PC-9 (cell line): ENCODE measurements at regions not wholly inside any gene's neighbourhood (a gene's known extent, or its start where the extent isn't known, plus 50 kb on each side); places are given as distances from the start of the nearest gene placed in this dataset.

Experiments used
- BruUV-seq: library from RNA; stranded (reverse); fragments of 400-500 nt; replicated peaks from 2 replicates; lab custom pipeline; 2021; lab: Mats Ljungman, UMichigan
- CTCF ChIA-PET: fragments of 300-600 bp; sonication (Branson Sonifier 250); formaldehyde crosslinking; loops from one replicate; lab custom pipeline; 2022; ENCODE audit warnings: antibody characterized with exemption; lab: Charles Lee
- POLR2A ChIA-PET: fragments of 300-600 bp; sonication (Branson Sonifier 250); formaldehyde crosslinking; loops from one replicate; lab custom pipeline; 2022; ENCODE audit warnings: antibody characterized with exemption; ENCODE audit not compliant: unreplicated experiment; lab: Charles Lee
- DNase-seq, 2 experiments: peaks; one replicate each; pipeline versions ENCODE4 v3.0.0 to v3.0.0-alpha.2; 2015 to 2022; ENCODE audit warnings: mixed read lengths in 1 of 2
- H2AFZ ChIP-seq: fragments of 200-600 bp; sonication (generic); 2 replicates; pipeline ENCODE4 v1.8.1; 2017; ENCODE audit warnings: antibody characterized with exemption
- H3F3A ChIP-seq: fragments of 200-600 bp; sonication (generic); 2 replicates; pipeline ENCODE4 v1.8.1; 2017; ENCODE audit warnings: antibody characterized with exemption, mild to moderate bottlenecking, low read depth; ENCODE audit not compliant: insufficient read depth
- H3K27ac ChIP-seq: fragments of 200-600 bp; sonication (generic); 2 replicates; pipeline ENCODE4 v1.6.1; 2016; ENCODE audit warnings: mixed run types
- H3K27me3 ChIP-seq: fragments of 200-600 bp; sonication (generic); 2 replicates; pipeline ENCODE4 v1.6.1; 2016; ENCODE audit warnings: low read depth, mixed run types; ENCODE audit not compliant: insufficient read depth
- H3K36me3 ChIP-seq: fragments of 200-600 bp; sonication (generic); 2 replicates; pipeline ENCODE4 v1.6.1; 2016; ENCODE audit warnings: low read depth, mixed run types
- H3K4me1 ChIP-seq: fragments of 200-600 bp; sonication (generic); replicated peaks from 2 replicates; pipeline ENCODE4 v1.6.1; 2016; ENCODE audit warnings: mixed run types; ENCODE audit not compliant: insufficient read depth
- H3K4me2 ChIP-seq: fragments of 200-600 bp; sonication (generic); 2 replicates; pipeline ENCODE4 v1.6.1; 2017; ENCODE audit warnings: mixed run types
- H3K4me3 ChIP-seq: fragments of 200-600 bp; sonication (generic); 2 replicates; pipeline ENCODE4 v1.6.1; 2016; ENCODE audit warnings: mixed run types
- H3K79me2 ChIP-seq: fragments of 200-600 bp; sonication (generic); 2 replicates; pipeline ENCODE4 v1.6.1; 2017; ENCODE audit warnings: low read depth, mixed run types
- H3K9me2 ChIP-seq: fragments of 200-600 bp; sonication (generic); 2 replicates; pipeline ENCODE4 v1.8.1; 2017; ENCODE audit warnings: mild to moderate bottlenecking; ENCODE audit not compliant: insufficient read depth
- H3K9me3 ChIP-seq: fragments of 200-600 bp; sonication (generic); 2 replicates; pipeline ENCODE4 v1.8.1; 2016; ENCODE audit warnings: low read depth; ENCODE audit not compliant: insufficient read depth
- H4K20me1 ChIP-seq: fragments of 200-600 bp; sonication (generic); 2 replicates; pipeline ENCODE4 v1.8.1; 2017; ENCODE audit not compliant: insufficient read depth
- EZH2 ChIP-seq: fragments of 200-600 bp; sonication (generic); IDR thresholded peaks from 2 replicates; pipeline ENCODE4 v1.8.0; 2017; ENCODE audit warnings: antibody characterized with exemption, low read depth
- intact Hi-C: fragments of 100-400 bp; cut with micrococcal nuclease; formaldehyde crosslinking; loops from one replicate; pipeline ENCODE4 v1.10.0; 2022; ENCODE audit not compliant: unreplicated experiment
- TF ChIP-seq, protein P1 (sequence below): fragments of 200-600 bp; sonication (generic); conservative IDR thresholded peaks from 2 replicates; pipeline ENCODE4 v1.6.1; 2017; ENCODE audit warnings: mixed run types, antibody characterized with exemption, mild to moderate bottlenecking, moderate library complexity

DNA sequence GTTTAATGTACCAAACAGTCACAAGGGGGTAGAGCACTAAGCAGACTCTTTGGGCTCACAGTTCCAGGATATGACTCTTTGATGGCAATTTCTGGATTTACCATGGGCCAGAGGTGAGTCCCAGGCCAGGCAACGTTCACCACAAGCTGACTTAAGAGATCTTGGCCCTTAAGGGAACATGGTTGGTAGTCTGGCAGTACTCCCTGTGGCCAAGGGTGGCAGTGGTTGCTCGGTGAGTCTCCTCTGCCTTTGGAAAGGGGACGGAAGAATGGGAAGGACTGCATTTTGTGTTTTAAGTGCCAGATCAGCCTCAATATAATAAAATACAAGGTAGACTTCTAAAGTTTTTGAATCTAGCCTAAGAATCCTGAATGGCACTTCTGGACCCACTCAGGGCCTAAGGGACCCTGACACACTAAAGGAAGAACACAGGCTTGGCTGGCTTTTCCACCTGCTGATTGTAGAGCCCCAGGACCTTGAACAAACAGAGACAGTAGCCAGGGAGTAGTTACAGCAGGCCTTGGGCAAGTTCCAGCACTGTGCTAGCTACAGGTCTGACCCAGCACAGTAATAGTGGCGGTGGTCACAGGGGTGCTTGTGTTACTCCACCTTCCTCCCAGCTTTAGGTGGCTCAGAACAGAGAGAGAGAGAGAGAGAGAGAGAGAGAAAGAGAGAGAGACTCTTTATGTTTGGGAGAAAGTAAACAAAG is 730.7 kb upstream of the ALCAM start:
- no peak overlapping the region for H3K27ac ChIP-seq
- no peaks in the 10 kb centered on the region for H3K4me1 ChIP-seq
- intact Hi-C loops, result no loop called here
- H3K79me2 ChIP-seq, result no peaks in the 10 kb centered on the region
- no peak overlapping the region for H2AFZ ChIP-seq
- no peaks in the 10 kb centered on the region for H3K9me2 ChIP-seq
- H3K27me3 ChIP-seq, result no peaks in the 10 kb centered on the region
- H4K20me1 ChIP-seq, result no peaks in the 10 kb centered on the region
- no peaks in the 10 kb centered on the region for H3K36me3 ChIP-seq
- ChIA-PET POLR2A (interaction anchor here (0.7 kb wide), 1 partner anchor 870 kb away, joined by 3 read pairs; no protein-coding TSS in a partner anchor), CTCF (no interaction called here)
- no peaks in the 10 kb centered on the region for H3F3A ChIP-seq
- DNase-seq, result no peak
- H3K9me3 ChIP-seq, result no peaks in the 10 kb centered on the region
- H3K4me3 ChIP-seq, result no peak overlapping the region
- TF ChIP-seq, protein P1, sequence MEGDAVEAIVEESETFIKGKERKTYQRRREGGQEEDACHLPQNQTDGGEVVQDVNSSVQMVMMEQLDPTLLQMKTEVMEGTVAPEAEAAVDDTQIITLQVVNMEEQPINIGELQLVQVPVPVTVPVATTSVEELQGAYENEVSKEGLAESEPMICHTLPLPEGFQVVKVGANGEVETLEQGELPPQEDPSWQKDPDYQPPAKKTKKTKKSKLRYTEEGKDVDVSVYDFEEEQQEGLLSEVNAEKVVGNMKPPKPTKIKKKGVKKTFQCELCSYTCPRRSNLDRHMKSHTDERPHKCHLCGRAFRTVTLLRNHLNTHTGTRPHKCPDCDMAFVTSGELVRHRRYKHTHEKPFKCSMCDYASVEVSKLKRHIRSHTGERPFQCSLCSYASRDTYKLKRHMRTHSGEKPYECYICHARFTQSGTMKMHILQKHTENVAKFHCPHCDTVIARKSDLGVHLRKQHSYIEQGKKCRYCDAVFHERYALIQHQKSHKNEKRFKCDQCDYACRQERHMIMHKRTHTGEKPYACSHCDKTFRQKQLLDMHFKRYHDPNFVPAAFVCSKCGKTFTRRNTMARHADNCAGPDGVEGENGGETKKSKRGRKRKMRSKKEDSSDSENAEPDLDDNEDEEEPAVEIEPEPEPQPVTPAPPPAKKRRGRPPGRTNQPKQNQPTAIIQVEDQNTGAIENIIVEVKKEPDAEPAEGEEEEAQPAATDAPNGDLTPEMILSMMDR, result 0 out of 2 replicates have a peak, but pooled peaks have one; percentile 40
- no peak for TF ChIP-seq EZH2
- BruUV-seq, result no TSS peak
- no peak overlapping the region for H3K4me2 ChIP-seq

DNA sequence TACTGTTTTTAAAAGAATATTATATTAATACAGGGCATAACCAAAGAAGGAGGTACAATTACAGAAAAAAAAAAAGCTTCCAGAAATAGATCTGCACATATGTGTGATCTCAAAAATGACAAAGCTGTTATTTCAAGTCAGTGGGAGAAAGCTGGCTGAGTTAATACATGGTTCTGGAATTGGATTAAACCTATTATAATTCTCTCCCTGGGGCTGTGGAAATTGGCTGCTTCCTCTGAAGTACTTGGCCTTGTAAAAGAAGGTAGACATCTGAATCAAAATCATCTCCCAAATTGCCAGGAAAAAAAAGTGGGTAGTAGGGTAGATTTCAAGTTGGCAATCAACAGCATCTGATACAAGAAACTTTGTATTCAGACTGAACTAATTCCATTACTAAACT is 723.9 kb upstream of the ALCAM start:
- POLR2A ChIA-PET, result no interaction called here

DNA sequence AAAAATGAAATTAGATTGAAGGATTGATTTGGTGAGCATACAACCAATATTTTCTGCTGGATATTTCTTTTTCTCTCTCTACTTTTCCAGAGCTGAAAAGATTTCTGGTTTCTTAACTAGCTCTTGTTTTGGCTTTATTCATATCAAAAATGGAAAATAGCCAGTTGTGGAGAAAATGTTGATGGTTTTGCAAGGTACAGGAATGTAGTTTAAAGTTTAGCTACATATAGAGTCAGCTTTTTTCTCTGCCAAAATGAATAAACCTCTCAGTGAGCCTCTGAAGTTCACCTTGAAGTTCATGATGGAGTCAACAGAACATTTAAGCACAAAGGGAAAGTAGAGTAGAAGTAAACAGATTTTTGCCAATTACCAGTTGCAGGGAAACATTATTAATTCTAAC is 720.5 kb upstream of the ALCAM start:
- H3K79me2 ChIP-seq, result no peaks in the 10 kb centered on the region
- no peak overlapping the region for H3K4me3 ChIP-seq
- H3K36me3 ChIP-seq, result no peaks in the 10 kb centered on the region
- H4K20me1 ChIP-seq, result no peaks in the 10 kb centered on the region
- ChIA-PET POLR2A (no interaction called here), CTCF (no interaction called here)
- TF ChIP-seq, protein P1, result no peak
- TF ChIP-seq EZH2, result no peak
- no peak for DNase-seq
- H2AFZ ChIP-seq, result 0 out of 2 replicates have a peak overlapping the region, but pooled peaks have one; percentile 10
- BruUV-seq, result no TSS peak
- no peaks in the 10 kb centered on the region for H3K27me3 ChIP-seq
- H3K4me1 ChIP-seq, result no peaks in the 10 kb centered on the region
- H3K4me2 ChIP-seq, result no peak overlapping the region
- H3K9me3 ChIP-seq, result no peaks in the 10 kb centered on the region
- no peak overlapping the region for H3K27ac ChIP-seq
- H3K9me2 ChIP-seq, result no peaks in the 10 kb centered on the region
- H3F3A ChIP-seq, result no peaks in the 10 kb centered on the region
- intact Hi-C loops, result no loop called here

More for the DNA sequence above, 723.9 kb upstream of the ALCAM start:
- no peaks in the 10 kb centered on the region for H3K9me3 ChIP-seq
- no peaks in the 10 kb centered on the region for H3F3A ChIP-seq
- H4K20me1 ChIP-seq, result no peaks in the 10 kb centered on the region
- no peak overlapping the region for H3K27ac ChIP-seq
- H3K4me3 ChIP-seq, result no peak overlapping the region
- H3K27me3 ChIP-seq, result no peaks in the 10 kb centered on the region
- CTCF ChIA-PET, result interaction anchor here (0.6 kb wide), 1 partner anchor 978 kb away, joined by 3 read pairs; no protein-coding TSS in a partner anchor
- H3K4me2 ChIP-seq, result no peak overlapping the region
- intact Hi-C loops, result no loop called here
- BruUV-seq, result no TSS peak
- H2AFZ ChIP-seq, result no peak overlapping the region
- H3K4me1 ChIP-seq, result no peaks in the 10 kb centered on the region
- DNase-seq, result no peak
- no peaks in the 10 kb centered on the region for H3K9me2 ChIP-seq
- no peak for TF ChIP-seq EZH2
- TF ChIP-seq, protein P1, result no peak
- no peaks in the 10 kb centered on the region for H3K36me3 ChIP-seq
- H3K79me2 ChIP-seq, result no peaks in the 10 kb centered on the region
